Right lobe of liver (tissue), 6 donors: ENCODE measurements at regions not wholly inside any gene's neighbourhood (a gene's known extent, or its start where the extent isn't known, plus 50 kb on each side); places are given as distances from the start of the nearest gene placed in this dataset.
"Not testable (repeated sequence)": the region's sequence is repeated elsewhere in the genome, so short reads cannot be mapped to it uniquely, and the experiment has no call there.

Experiments
- ATAC-seq, 4 donors: fragments of 200-7000 bp; cut with Tn5 transposase; one replicate each; pipeline ENCODE4 v1.9.1; 2020; ENCODE audit warnings: mild to moderate bottlenecking in 4 of 4, moderate library complexity in 4 of 4
- DNase-seq, 3 donors: peaks; one replicate each; pipeline ENCODE4 v3.0.0-alpha.2; 2020
- H3K27ac ChIP-seq, 3 donors: fragments of 200-600 bp; one replicate each; pipeline ENCODE4 v1.8.0; 2022
- H3K27me3 ChIP-seq, 2 donors: fragments of 200-600 bp; one replicate each; pipeline ENCODE4 v1.8.0; 2022
- H3K36me3 ChIP-seq, 4 donors: fragments of 200-600 bp; sonication (generic) in 1 of 4; one replicate each; pipeline versions ENCODE4 v1.5.1 to v1.8.0; 2017 to 2022; ENCODE audit warnings: control low read depth in 1 of 4
- H3K4me1 ChIP-seq, 4 donors: fragments of 200-600 bp; sonication (generic) in 1 of 4; one replicate each; pipeline versions ENCODE4 v1.5.1 to v1.8.0; 2017 to 2022; ENCODE audit warnings: control low read depth in 1 of 4
- H3K4me3 ChIP-seq, 3 donors: fragments of 200-600 bp; one replicate each; pipeline ENCODE4 v1.8.0; 2022
- H3K9me3 ChIP-seq, 4 donors: fragments of 200-600 bp; sonication (generic) in 1 of 4; one replicate each; pipeline versions ENCODE4 v1.5.1 to v1.8.0; 2017 to 2022; ENCODE audit warnings: control low read depth in 1 of 4
- WGBS: methylation state at CpG from one replicate; pipeline ENCODE4 v1.1.6; 2018; ENCODE audit warnings: low coverage, low lambda C conversion rate; ENCODE audit not compliant: insufficient coverage; ENCODE audit errors: missing lambda C conversion rate; 5-methylcytosine and 5-hydroxymethylcytosine counted together
- intact Hi-C, 2 donors: fragments of 100-400 bp; cut with DNase I; formaldehyde crosslinking; loops; one replicate each; pipeline versions ENCODE4 v1.11.2 to v1.14.1; 2022
- donor health status: DM: no; HTN: yes; CAD: no.
- donor health status: DM: no; HTN: no; CAD: no.
- donor health status: DM: no; HTN: no; CAD: no.
- donor health status: DM: no; HTN: yes; CAD: no.
- donor health status: DM: no; HTN: yes; CAD: no.

DNA sequence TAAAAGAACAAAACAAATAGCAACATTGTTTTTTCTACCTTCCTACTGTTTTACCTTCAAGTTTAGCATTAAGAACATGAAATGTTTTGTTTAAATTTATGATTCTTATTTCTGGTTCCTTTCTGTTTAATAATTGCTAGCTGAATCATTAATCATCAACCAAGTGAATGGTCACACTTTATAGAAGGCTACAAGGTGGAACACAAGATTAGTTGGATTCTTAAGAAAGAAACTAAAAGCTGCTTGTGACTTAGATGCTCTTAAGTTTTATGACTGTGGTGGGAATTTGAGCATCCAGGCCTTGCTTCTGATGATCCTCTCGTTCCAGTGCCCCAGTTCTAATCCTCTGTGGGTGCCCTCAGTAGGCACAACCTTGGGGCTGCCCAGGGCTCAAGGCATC, 947.5 kb upstream of the DEFB115 start:
- H3K27ac ChIP-seq, ATAC-seq, H3K36me3 ChIP-seq, intact Hi-C loops, DNase-seq, H3K27me3 ChIP-seq, H3K9me3 ChIP-seq, H3K4me1 ChIP-seq, H3K4me3 ChIP-seq: not testable (repeated sequence)
- 10% methylated on average over 1 of the region's 1 CpG for WGBS

DNA sequence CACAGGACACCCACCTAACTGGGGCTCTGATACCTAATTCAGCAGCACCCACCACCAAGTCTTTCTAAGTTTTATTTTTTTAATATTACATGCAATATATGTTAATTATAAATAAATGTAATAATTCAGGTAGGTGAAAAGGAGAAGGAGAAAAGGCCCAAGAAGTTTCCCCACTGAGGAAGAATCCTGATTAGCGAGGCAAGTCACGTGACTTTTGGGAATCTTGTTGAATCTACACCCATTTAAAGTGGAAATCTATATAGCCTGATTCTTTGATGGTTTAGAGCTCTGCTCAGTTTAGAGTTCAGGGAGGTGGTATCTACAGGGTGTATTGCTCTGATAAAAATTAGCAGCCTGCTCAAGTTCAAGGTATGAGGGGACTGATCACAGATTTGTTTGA, 947.1 kb upstream of the DEFB115 start:
- WGBS, result 51% methylated on average over 2 of the region's 2 CpGs
- H3K27ac ChIP-seq, H3K9me3 ChIP-seq, H3K36me3 ChIP-seq, DNase-seq, intact Hi-C loops, H3K4me3 ChIP-seq, H3K4me1 ChIP-seq, H3K27me3 ChIP-seq, ATAC-seq: not testable (repeated sequence)

- H3K9me3 ChIP-seq, ATAC-seq: not testable (repeated sequence)
- 64% methylated on average over 3 of the region's 4 CpGs for WGBS
Observed at GRCh38 chr20:30312220-30312619, 945.2 kb upstream of the DEFB115 start.

GRCh38 chr20:30313660-30314059, 943.8 kb upstream of the DEFB115 start:
- WGBS, result 33% methylated on average over 1 of the region's 1 CpG
- H3K36me3 ChIP-seq, H3K27me3 ChIP-seq, DNase-seq, H3K9me3 ChIP-seq, H3K4me1 ChIP-seq, H3K4me3 ChIP-seq, H3K27ac ChIP-seq, ATAC-seq, intact Hi-C loops: not testable (repeated sequence)

More at GRCh38 chr20:30312220-30312619, 945.2 kb upstream of the DEFB115 start:
- H3K4me1 ChIP-seq, H3K27ac ChIP-seq, H3K27me3 ChIP-seq, H3K36me3 ChIP-seq, H3K4me3 ChIP-seq, DNase-seq, intact Hi-C loops: not testable (repeated sequence)

DNA sequence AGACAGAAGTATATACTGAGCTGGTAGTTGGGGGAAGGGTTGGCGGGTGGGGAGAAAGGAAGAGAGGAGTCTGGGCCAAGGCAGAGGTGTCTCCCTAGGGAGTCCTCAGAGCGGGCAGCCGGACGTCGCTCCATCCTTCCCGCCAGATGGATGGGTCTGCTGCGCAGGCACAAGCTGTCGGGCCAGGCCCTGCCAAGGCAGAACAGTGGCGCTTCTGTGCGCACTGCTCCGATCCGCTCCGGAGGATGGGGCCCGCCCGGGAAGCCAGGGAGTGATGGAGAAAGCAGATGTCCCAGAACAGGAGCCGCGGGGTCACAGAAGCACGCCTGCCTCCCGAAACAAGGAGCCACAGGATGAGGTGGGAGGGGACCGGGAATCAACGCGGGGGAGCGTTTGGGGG, 941.4 kb upstream of the DEFB115 start:
- H3K4me1 ChIP-seq, H3K4me3 ChIP-seq, ATAC-seq, H3K27ac ChIP-seq, H3K9me3 ChIP-seq, H3K36me3 ChIP-seq, DNase-seq, H3K27me3 ChIP-seq, intact Hi-C loops: not testable (repeated sequence)
- WGBS, result 24% methylated on average over 11 of the region's 23 CpGs

- H3K9me3 ChIP-seq, H3K4me3 ChIP-seq, H3K36me3 ChIP-seq, H3K27me3 ChIP-seq, H3K27ac ChIP-seq, ATAC-seq, intact Hi-C loops, DNase-seq, H3K4me1 ChIP-seq: not testable (repeated sequence)
- WGBS, result 53% methylated on average over 17 of the region's 47 CpGs
Observed at GRCh38 chr20:30316532-30317299, 940.7 kb upstream of the DEFB115 start.

- H3K27me3 ChIP-seq, DNase-seq, H3K9me3 ChIP-seq, H3K27ac ChIP-seq, H3K36me3 ChIP-seq, H3K4me3 ChIP-seq, H3K4me1 ChIP-seq, intact Hi-C loops, ATAC-seq: not testable (repeated sequence)
- 45% methylated on average over 5 of the region's 5 CpGs for WGBS
Observed at GRCh38 chr20:30333744-30334143, 923.7 kb upstream of the DEFB115 start.

DNA sequence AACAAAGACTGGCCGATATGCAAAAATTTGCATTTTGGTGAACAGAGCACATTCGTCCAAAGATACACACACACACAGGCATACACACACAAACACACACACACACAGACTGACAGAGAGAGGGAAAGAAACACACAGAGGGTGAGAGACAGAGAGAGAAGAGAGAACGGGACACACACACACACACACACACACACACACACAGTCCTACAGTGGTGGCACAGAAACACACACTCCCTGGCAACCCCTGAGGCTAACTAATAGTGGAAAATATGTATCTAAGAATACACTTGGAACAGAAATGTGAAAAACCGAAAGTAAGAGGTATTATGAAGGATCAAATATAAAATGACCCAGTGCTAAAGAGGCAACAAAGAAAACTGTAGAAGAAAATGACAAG, 919.9 kb upstream of the DEFB115 start:
- H3K9me3 ChIP-seq, DNase-seq, H3K27ac ChIP-seq, intact Hi-C loops, H3K36me3 ChIP-seq, H3K4me1 ChIP-seq, H3K27me3 ChIP-seq, H3K4me3 ChIP-seq, ATAC-seq: not testable (repeated sequence)
- 53% methylated on average over 4 of the region's 4 CpGs for WGBS

DNA sequence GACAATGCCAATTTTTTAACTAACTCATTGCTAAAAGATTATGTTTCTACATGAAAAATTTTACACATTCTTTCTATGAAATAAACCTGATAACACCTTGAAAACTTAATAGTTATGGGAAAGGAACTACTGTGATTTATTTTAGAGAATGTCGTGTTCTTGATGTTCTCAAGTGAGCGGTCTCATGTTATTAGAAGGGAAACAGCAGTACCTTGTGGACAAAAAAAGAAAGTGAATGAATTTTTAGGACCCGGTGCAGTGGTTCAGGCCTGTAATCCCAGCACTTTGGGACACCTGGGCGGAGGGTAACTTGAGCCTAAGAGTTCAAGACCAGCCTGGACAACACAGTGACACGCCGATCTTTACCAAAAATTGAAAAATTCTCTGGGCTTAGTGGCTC, 908.5 kb upstream of the DEFB115 start:
- H3K9me3 ChIP-seq, DNase-seq, H3K4me1 ChIP-seq, H3K36me3 ChIP-seq, H3K27ac ChIP-seq, intact Hi-C loops, ATAC-seq, H3K27me3 ChIP-seq, H3K4me3 ChIP-seq: not testable (repeated sequence)
- 56% methylated on average over 5 of the region's 6 CpGs for WGBS
